ENCODE measurements at regions not wholly inside any gene's neighbourhood (a gene's known extent, or its start where the extent isn't known, plus 50 kb on each side); places are given as distances from the start of the nearest gene placed in this dataset.

DNA sequence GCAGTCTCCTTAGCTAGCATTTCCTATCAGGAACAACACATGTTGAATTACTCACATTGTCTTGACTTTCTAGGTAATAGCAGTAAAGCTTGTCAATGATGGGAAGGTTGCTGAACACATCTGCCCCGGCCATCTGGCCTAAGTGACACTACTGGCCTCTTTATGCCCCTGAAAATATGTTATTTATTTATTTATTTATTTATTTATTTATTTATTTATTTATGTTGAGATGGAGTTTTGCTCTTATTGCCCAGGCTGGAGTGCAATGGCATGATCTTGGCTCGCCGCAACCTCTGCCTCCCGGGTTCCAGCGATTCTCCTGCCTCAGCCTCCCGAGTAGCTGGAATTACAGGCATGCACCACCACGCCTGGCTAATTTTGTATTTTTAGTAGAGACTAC, 95.9 kb upstream of the ERCC6L2 start (continued):
- TF ChIP-seq ZBTB21 (tag by site-specific recombination; IDR thresholded peaks at IDR 0.05) (0 out of 2 replicates have a peak, but pooled peaks have one; percentile 28), ZNF510 (tag by site-specific recombination; IDR thresholded peaks at IDR 0.05; ENCODE audit: insufficient replicate concordance) (peak; percentile 39), ZNF558 (tag by site-specific recombination; IDR thresholded peaks at IDR 0.05) (0 out of 2 replicates have a peak, but pooled peaks have one; percentile 33), ZNF140 (tag by site-specific recombination; IDR thresholded peaks at IDR 0.05) (peak; percentile 36; the same call in 1 of the 2 replicates), ZNF266 (tag by site-specific recombination; IDR thresholded peaks at IDR 0.05; ENCODE audit: low read depth) (peak; percentile 80), ZNF426 (tag by site-specific recombination; IDR thresholded peaks at IDR 0.05) (peak; percentile 71)

DNA sequence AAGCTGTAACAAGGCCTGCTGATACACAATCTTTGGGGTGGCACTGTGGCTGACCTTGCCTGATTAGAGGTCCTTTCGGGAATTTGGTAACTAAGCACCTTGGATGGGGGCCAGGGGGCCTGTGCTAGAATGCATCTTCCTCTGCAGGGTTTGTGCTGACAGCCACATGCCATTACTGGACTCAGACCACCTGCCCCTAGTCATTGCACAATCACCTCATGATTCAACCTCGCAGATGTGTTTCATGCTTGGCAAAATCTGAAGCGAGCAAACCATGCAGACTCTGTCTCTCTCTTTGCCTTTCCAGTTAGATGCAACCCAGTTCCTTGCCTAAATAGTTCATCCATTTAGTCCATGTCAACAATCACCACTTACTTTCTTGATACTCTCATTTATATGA, 96.5 kb upstream of the ERCC6L2 start:
- no peaks in the 10 kb centered on the region for H3K9me3 ChIP-seq (ENCODE audit: control insufficient read depth, insufficient read depth, low read depth, low read length)
- CTCF ChIA-PET: interaction anchor here (0.6 kb wide), 1 partner anchor 9 kb away, joined by 3 read pairs; no protein-coding TSS in a partner anchor
- no peak overlapping the region for H3K27ac ChIP-seq (ENCODE audit: extremely low read depth, low read depth, low read length)
- TF ChIP-seq ZNF335 (tag by site-specific recombination; conservative IDR thresholded peaks at IDR 0.05) (peak; percentile 50; the same call in 1 of the 2 replicates), ZNF560 (tag by site-specific recombination; IDR thresholded peaks at IDR 0.05; ENCODE audit: borderline replicate concordance) (no peak)
- no peak overlapping the region for H3K4me3 ChIP-seq (ENCODE audit: low read depth, low read length)
- POLR2A ChIA-PET: interaction anchor here (0.7 kb wide), 1 partner anchor 25 kb away, joined by 3 read pairs; no protein-coding TSS in a partner anchor
- peaks cover 3% of the 10 kb centered on the region for H3K4me1 ChIP-seq (ENCODE audit: control insufficient read depth, insufficient read depth, low read length)
- H3K36me3 ChIP-seq (ENCODE audit: control insufficient read depth in 2 of 2, insufficient read depth in 1 of 2, low read length in 2 of 2): no peaks in the 10 kb centered on the region

DNA sequence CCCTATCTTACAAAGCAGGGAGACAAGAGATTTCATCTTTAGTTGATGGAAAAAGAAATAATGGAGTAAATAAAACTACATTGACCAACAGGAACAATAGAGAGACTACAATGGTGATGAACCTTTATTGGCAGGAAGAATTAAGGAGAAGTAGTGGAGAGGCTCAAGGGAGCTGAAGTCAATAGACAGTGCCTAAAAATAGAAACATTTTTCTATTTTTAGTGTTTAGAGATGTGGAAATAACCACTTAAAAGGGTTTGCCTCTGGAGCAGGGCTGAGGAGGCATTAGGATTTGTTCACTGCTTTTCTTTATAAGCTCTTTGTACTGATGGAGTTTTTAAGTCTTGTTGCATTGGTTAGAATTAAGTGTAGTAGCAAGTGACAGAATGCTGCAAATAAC, 98.4 kb upstream of the ERCC6L2 start:
- no peak overlapping the region for H3K4me3 ChIP-seq (ENCODE audit: low read depth, low read length)
- peaks cover 2% of the 10 kb centered on the region for H3K4me1 ChIP-seq (ENCODE audit: control insufficient read depth, insufficient read depth, low read length)
- ChIA-PET CTCF (no interaction called here), POLR2A (interaction anchor here (1.8 kb wide), 1 partner anchor 98 kb away, joined by 5 read pairs; the partner anchor contains the start of gene ERCC6L2)
- H3K9me3 ChIP-seq (ENCODE audit: control insufficient read depth, insufficient read depth, low read depth, low read length): no peaks in the 10 kb centered on the region
- no peak overlapping the region for H3K27ac ChIP-seq (ENCODE audit: extremely low read depth, low read depth, low read length)
- H3K36me3 ChIP-seq (ENCODE audit: control insufficient read depth in 2 of 2, insufficient read depth in 1 of 2, low read length in 2 of 2): no peaks in the 10 kb centered on the region
- TF ChIP-seq ZNF621 (tag by site-specific recombination; IDR thresholded peaks at IDR 0.05): no peak
- TF ChIP-seq SP7 (tag by site-specific recombination; IDR thresholded peaks at IDR 0.05): no peak
- TF ChIP-seq, protein P1, sequence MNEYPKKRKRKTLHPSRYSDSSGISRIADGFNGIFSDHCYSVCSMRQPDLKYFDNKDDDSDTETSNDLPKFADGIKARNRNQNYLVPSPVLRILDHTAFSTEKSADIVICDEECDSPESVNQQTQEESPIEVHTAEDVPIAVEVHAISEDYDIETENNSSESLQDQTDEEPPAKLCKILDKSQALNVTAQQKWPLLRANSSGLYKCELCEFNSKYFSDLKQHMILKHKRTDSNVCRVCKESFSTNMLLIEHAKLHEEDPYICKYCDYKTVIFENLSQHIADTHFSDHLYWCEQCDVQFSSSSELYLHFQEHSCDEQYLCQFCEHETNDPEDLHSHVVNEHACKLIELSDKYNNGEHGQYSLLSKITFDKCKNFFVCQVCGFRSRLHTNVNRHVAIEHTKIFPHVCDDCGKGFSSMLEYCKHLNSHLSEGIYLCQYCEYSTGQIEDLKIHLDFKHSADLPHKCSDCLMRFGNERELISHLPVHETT (tag by site-specific recombination; IDR thresholded peaks at IDR 0.05): no peak
- no peak for TF ChIP-seq ZNF366 (tag by site-specific recombination; conservative IDR thresholded peaks at IDR 0.05)
- TF ChIP-seq ZNF114 (tag by site-specific recombination; IDR thresholded peaks at IDR 0.05): no peak
- TF ChIP-seq, protein P2, sequence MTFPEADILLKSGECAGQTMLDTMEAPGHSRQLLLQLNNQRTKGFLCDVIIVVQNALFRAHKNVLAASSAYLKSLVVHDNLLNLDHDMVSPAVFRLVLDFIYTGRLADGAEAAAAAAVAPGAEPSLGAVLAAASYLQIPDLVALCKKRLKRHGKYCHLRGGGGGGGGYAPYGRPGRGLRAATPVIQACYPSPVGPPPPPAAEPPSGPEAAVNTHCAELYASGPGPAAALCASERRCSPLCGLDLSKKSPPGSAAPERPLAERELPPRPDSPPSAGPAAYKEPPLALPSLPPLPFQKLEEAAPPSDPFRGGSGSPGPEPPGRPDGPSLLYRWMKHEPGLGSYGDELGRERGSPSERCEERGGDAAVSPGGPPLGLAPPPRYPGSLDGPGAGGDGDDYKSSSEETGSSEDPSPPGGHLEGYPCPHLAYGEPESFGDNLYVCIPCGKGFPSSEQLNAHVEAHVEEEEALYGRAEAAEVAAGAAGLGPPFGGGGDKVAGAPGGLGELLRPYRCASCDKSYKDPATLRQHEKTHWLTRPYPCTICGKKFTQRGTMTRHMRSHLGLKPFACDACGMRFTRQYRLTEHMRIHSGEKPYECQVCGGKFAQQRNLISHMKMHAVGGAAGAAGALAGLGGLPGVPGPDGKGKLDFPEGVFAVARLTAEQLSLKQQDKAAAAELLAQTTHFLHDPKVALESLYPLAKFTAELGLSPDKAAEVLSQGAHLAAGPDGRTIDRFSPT (tag by site-specific recombination; IDR thresholded peaks at IDR 0.05): no peak
- no peak for TF ChIP-seq KLF16 (tag by site-specific recombination; IDR thresholded peaks at IDR 0.05)
- TF ChIP-seq ZNF324 (tag by site-specific recombination; IDR thresholded peaks at IDR 0.05): no peak
- TF ChIP-seq ZNF248 (tag by site-specific recombination; IDR thresholded peaks at IDR 0.05): no peak
- no peak for TF ChIP-seq ZNF555 (tag by site-specific recombination; conservative IDR thresholded peaks at IDR 0.05)
- no peak for TF ChIP-seq ZNF585B (tag by site-specific recombination; IDR thresholded peaks at IDR 0.05)
- no peak for TF ChIP-seq ZNF146 (tag by site-specific recombination; IDR thresholded peaks at IDR 0.05)
- TF ChIP-seq KLF7 (tag by site-specific recombination; IDR thresholded peaks at IDR 0.05; ENCODE audit: borderline replicate concordance): no peak
- no peak for TF ChIP-seq ZNF664 (tag by site-specific recombination; IDR thresholded peaks at IDR 0.05)
- no peak for TF ChIP-seq SP3 (tag by site-specific recombination; IDR thresholded peaks at IDR 0.05)
- no peak for TF ChIP-seq ZNF830 (tag by site-specific recombination; IDR thresholded peaks at IDR 0.05; ENCODE audit: low read depth)
- no peak for TF ChIP-seq ZNF560 (tag by site-specific recombination; IDR thresholded peaks at IDR 0.05; ENCODE audit: borderline replicate concordance)
- TF ChIP-seq ZNF501 (tag by site-specific recombination; IDR thresholded peaks at IDR 0.05): no peak
- no peak for TF ChIP-seq ZNF792 (tag by site-specific recombination; IDR thresholded peaks at IDR 0.05)
- TF ChIP-seq ZNF626 (tag by site-specific recombination; IDR thresholded peaks at IDR 0.05): no peak
